ENCODE measurements at regions not wholly inside any gene's neighbourhood (a gene's known extent, or its start where the extent isn't known, plus 50 kb on each side); places are given as distances from the start of the nearest gene placed in this dataset.

DNA sequence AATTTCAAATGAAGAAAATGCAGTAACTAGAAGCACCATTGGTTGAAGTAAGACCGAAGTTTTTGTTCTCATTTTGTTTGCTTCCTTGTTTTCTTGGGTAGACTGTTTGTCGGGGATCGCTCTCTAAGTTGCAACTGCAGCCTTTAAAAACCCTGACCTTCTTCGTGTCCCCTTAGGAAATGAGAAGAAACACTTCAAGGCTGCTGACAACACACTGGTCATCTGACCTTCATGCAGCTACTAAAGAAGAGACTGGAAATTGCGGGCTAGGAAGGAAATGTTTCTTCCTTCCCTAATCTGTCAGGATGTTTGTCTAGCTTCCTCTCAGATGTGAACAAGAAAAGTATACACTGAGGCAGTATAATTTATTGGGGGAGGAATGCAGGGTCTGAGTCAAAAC, 50.7 kb upstream of the CHSY3 start:
- in situ Hi-C loops (cut with HindIII; ENCODE audit: low pct_unique_long_range_greater_than_20kb, low sequenced_read_pairs) = no loop called here
- DNase-seq (ENCODE audit: low read depth, low spot score) = no peak
- intact Hi-C loops (cut with micrococcal nuclease; ENCODE audit: unreplicated experiment) = no loop called here
- TF ChIP-seq TCF7L2 (IDR thresholded peaks at IDR 0.05; ENCODE audit: low read depth, low read length) (no peak), POLR2AphosphoS5 (IDR thresholded peaks at IDR 0.05; ENCODE audit: low read depth, low read length) (no peak)
- BruUV-seq (replicated peaks) = no TSS peak
- ChIA-PET POLR2A (no interaction called here), CTCF (no interaction called here)
- no peak overlapping the region for H3K27ac ChIP-seq (ENCODE audit: low read length)
- no peak for ATAC-seq
- H3K36me3 ChIP-seq (ENCODE audit: control insufficient read depth, insufficient read depth, low read length) = no peaks in the 10 kb centered on the region
- no peak overlapping the region for H3K4me3 ChIP-seq (ENCODE audit: low read depth in 2 of 2, low read length in 2 of 2)
- 0 out of 2 replicates have a peak, but pooled peaks cover 2% of the 10 kb centered on the region for H3K27me3 ChIP-seq (ENCODE audit: control insufficient read depth, insufficient read depth, low read length)
- no peaks in the 10 kb centered on the region for H3K9me3 ChIP-seq (ENCODE audit: control insufficient read depth, insufficient read depth, low read depth, low read length)
- H3K4me1 ChIP-seq (ENCODE audit: control insufficient read depth, insufficient read depth, low read length) = no peaks in the 10 kb centered on the region
